ENCODE measurements at regions not wholly inside any gene's neighbourhood (a gene's known extent, or its start where the extent isn't known, plus 50 kb on each side); places are given as distances from the start of the nearest gene placed in this dataset.

DNA sequence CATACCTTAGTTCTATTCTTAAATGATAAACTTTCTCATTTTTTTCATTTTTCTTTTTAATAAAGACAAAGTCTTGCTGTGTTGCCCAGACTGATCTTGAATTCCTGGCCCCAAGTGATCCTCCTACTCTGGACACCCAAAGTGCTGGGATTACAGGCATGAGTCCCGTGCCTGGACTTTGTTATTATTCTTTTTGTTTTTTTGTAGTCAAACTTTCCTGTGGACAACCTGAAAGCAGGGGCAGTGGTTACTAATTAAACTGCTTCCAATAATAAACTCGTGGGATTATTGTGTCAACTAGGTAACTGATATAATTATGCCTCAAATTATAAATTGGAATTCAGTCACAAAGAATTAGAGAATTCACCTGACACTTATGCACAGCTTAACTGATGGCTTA, 107.8 kb upstream of the RAPGEF2 start:
- Histone ChIP-seq H3K27me3 (ENCODE audit: insufficient read depth, low read length) (no peaks in the 10 kb centered on the region), H3K4me1 (ENCODE audit: insufficient read depth, low read length) (no peaks in the 10 kb centered on the region), H3K9me3 (ENCODE audit: low read length) (no peaks in the 10 kb centered on the region), H3K4me3 (ENCODE audit: low read length) (no peak overlapping the region), H2AFZ (ENCODE audit: low read depth, low read length) (no peak overlapping the region), H3K36me3 (ENCODE audit: insufficient read depth, low read length) (no peaks in the 10 kb centered on the region)

DNA sequence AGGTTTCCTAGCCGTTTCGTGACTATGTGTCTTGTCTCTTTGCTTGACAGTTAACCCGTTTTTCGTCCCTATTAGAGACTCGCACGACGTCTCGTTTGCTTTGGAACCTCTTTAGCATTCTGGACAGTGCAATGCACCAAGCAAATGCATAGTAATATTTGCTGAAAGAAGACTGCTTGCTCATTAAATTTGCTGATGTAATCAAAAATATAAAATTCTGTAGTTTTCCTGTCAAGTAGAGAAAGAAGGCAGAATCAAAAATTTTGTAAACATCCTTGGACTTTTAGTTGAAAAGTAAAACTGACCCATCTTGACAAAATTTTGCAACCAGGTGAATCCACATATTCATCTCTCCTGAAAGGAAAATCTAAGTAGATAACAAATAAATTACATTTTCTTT, 106.9 kb upstream of the RAPGEF2 start:
- Histone ChIP-seq H3K4me1 (ENCODE audit: insufficient read depth, low read length) (no peaks in the 10 kb centered on the region), H3K27me3 (ENCODE audit: insufficient read depth, low read length) (no peaks in the 10 kb centered on the region), H3K4me3 (ENCODE audit: low read length) (no peak overlapping the region), H3K36me3 (ENCODE audit: insufficient read depth, low read length) (no peaks in the 10 kb centered on the region), H3K9me3 (ENCODE audit: low read length) (no peaks in the 10 kb centered on the region), H2AFZ (ENCODE audit: low read depth, low read length) (no peak overlapping the region)

GRCh38 chr4:158996669-158997074, 106.2 kb upstream of the RAPGEF2 start:
- H3K27me3 ChIP-seq (ENCODE audit: insufficient read depth, low read length), result no peaks in the 10 kb centered on the region
- H3K36me3 ChIP-seq (ENCODE audit: insufficient read depth, low read length), result no peaks in the 10 kb centered on the region
- H3K4me1 ChIP-seq (ENCODE audit: insufficient read depth, low read length), result no peaks in the 10 kb centered on the region
- peak overlapping the region; percentile 19 for H2AFZ ChIP-seq (ENCODE audit: low read depth, low read length)
- no peaks in the 10 kb centered on the region for H3K9me3 ChIP-seq (ENCODE audit: low read length)
- no peak overlapping the region for H3K4me3 ChIP-seq (ENCODE audit: low read length)

DNA sequence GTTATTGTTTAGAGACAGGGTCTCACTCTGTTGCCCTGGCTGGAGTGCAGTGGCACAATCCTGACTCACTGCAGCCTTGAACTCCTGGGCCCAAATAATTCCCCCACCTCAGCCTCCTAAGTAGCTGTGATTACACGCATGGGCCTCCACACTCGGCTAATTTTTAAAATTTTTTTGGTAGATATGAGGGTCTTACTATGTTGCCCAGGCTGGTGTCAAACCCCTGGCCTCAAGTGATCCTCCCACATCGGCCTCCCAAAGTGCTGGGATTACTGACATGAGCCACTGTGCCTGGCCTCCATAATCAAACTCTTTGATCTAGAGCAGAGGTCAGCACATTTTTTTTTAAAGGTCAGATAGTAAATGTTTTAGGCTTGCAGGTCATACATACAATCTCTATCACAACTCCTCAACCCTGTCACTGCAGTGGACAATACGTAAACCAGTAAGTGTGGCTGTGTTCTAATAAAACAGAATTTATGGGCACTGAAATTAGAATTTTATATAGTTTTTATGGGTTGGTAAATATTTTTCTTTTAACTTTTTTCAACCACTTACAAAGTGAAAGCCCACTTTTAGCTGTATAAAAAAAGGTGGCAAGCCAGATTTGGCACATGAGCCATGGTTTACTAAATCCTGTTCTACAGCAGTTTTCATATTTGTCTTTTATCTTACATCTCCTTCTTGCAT, 105.1 kb upstream of the RAPGEF2 start:
- Histone ChIP-seq H2AFZ (ENCODE audit: low read depth, low read length) (no peak overlapping the region), H3K36me3 (ENCODE audit: insufficient read depth, low read length) (no peaks in the 10 kb centered on the region), H3K9me3 (ENCODE audit: low read length) (no peaks in the 10 kb centered on the region), H3K4me3 (ENCODE audit: low read length) (no peak overlapping the region), H3K27me3 (ENCODE audit: insufficient read depth, low read length) (no peaks in the 10 kb centered on the region), H3K4me1 (ENCODE audit: insufficient read depth, low read length) (no peaks in the 10 kb centered on the region)

GRCh38 chr4:158998624-158999023, 104.3 kb upstream of the RAPGEF2 start:
- Histone ChIP-seq H3K4me3 (ENCODE audit: low read length) (no peak overlapping the region), H3K4me1 (ENCODE audit: insufficient read depth, low read length) (peaks cover 7% of the 10 kb centered on the region), H3K9me3 (ENCODE audit: low read length) (no peaks in the 10 kb centered on the region), H3K27me3 (ENCODE audit: insufficient read depth, low read length) (no peaks in the 10 kb centered on the region), H2AFZ (ENCODE audit: low read depth, low read length) (no peak overlapping the region), H3K36me3 (ENCODE audit: insufficient read depth, low read length) (no peaks in the 10 kb centered on the region)

DNA sequence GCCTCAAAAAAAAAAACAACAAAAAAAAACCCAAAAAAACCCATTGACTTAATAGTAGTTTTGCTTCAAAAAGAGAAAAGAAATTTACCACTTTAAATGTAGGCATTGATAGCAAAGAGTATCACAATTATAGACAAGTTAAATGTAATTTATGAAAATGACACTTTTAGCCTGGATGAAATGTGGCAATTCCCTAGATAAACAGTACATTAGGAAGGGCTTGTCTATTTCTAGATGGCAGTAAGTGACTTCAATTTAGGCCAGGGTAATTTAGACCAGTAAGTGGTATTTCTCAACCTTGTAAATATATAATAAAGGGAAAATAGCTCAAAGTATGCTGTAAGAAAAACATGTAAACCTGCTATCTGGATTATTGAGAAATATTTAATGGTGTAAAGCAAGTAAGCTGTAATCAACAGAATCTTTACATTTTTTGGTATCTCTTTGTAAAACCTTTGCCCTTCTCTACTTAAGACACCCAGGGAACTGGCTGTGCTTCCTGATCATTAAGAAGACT, 103.7 kb upstream of the RAPGEF2 start:
- H3K27me3 ChIP-seq (ENCODE audit: insufficient read depth, low read length), result no peaks in the 10 kb centered on the region
- peaks cover 10% of the 10 kb centered on the region for H3K4me1 ChIP-seq (ENCODE audit: insufficient read depth, low read length)
- H3K36me3 ChIP-seq (ENCODE audit: insufficient read depth, low read length), result no peaks in the 10 kb centered on the region
- no peak overlapping the region for H2AFZ ChIP-seq (ENCODE audit: low read depth, low read length)
- H3K9me3 ChIP-seq (ENCODE audit: low read length), result no peaks in the 10 kb centered on the region
- no peak overlapping the region for H3K4me3 ChIP-seq (ENCODE audit: low read length)

DNA sequence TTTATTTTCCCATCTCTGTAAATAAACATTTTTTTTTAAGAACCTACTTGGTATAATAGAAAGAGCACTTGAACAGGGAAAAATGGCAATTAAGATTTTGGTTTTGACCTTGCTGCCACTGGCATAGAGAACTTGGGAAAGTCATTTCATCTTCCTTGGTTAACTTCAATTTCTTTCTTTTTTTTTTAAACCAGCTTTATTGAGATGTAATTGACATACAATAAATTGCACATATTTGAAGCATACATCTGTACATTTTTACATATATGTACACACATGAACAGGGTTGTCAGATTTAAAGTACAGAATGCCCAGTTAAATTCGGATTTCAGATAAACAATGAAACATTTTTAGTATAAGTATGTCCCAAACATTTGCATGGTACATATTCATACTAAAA, 103.0 kb upstream of the RAPGEF2 start:
- H3K4me1 ChIP-seq (ENCODE audit: insufficient read depth, low read length), result peaks cover 10% of the 10 kb centered on the region
- no peaks in the 10 kb centered on the region for H3K36me3 ChIP-seq (ENCODE audit: insufficient read depth, low read length)
- H2AFZ ChIP-seq (ENCODE audit: low read depth, low read length), result no peak overlapping the region
- H3K27me3 ChIP-seq (ENCODE audit: insufficient read depth, low read length), result no peaks in the 10 kb centered on the region
- no peaks in the 10 kb centered on the region for H3K9me3 ChIP-seq (ENCODE audit: low read length)
- H3K4me3 ChIP-seq (ENCODE audit: low read length), result no peak overlapping the region

DNA sequence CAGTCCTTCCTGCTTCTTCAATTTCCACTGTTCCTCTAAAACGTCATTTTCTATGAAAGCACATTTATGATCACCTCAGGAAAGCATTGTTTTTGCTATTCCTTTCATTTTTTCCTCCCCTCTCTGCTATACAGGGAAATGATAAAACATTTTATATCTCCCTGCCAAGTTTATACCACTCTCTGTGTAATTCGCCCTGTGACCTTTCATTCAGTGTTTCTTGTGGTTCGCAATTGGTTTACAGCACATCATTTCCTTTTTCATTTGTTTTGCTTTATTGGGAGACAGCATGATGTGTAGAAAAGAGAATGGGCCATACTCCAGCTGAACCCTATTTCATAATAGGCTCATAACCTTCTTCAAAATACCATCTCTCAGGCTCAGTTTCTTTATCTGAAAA, 99.9 kb upstream of the RAPGEF2 start:
- Histone ChIP-seq H3K36me3 (ENCODE audit: insufficient read depth, low read length) (no peaks in the 10 kb centered on the region), H3K27me3 (ENCODE audit: insufficient read depth, low read length) (no peaks in the 10 kb centered on the region), H3K4me3 (ENCODE audit: low read length) (no peak overlapping the region), H3K4me1 (ENCODE audit: insufficient read depth, low read length) (peaks cover 10% of the 10 kb centered on the region), H3K9me3 (ENCODE audit: low read length) (no peaks in the 10 kb centered on the region), H2AFZ (ENCODE audit: low read depth, low read length) (peak overlapping the region; percentile 74)

GRCh38 chr4:159003420-159004253, 99.2 kb upstream of the RAPGEF2 start:
- Histone ChIP-seq H3K4me3 (ENCODE audit: low read length) (no peak overlapping the region), H2AFZ (ENCODE audit: low read depth, low read length) (peak overlapping the region; percentile 74), H3K27me3 (ENCODE audit: insufficient read depth, low read length) (no peaks in the 10 kb centered on the region), H3K9me3 (ENCODE audit: low read length) (no peaks in the 10 kb centered on the region), H3K36me3 (ENCODE audit: insufficient read depth, low read length) (no peaks in the 10 kb centered on the region), H3K4me1 (ENCODE audit: insufficient read depth, low read length) (peaks cover 10% of the 10 kb centered on the region)

- Histone ChIP-seq H3K9me3 (ENCODE audit: low read length) (no peaks in the 10 kb centered on the region), H3K36me3 (ENCODE audit: insufficient read depth, low read length) (no peaks in the 10 kb centered on the region), H3K4me3 (ENCODE audit: low read length) (no peak overlapping the region), H2AFZ (ENCODE audit: low read depth, low read length) (no peak overlapping the region), H3K4me1 (ENCODE audit: insufficient read depth, low read length) (peaks cover 14% of the 10 kb centered on the region), H3K27me3 (ENCODE audit: insufficient read depth, low read length) (no peaks in the 10 kb centered on the region)
Measured at GRCh38 chr4:159006202-159006601, 96.7 kb upstream of the RAPGEF2 start.

DNA sequence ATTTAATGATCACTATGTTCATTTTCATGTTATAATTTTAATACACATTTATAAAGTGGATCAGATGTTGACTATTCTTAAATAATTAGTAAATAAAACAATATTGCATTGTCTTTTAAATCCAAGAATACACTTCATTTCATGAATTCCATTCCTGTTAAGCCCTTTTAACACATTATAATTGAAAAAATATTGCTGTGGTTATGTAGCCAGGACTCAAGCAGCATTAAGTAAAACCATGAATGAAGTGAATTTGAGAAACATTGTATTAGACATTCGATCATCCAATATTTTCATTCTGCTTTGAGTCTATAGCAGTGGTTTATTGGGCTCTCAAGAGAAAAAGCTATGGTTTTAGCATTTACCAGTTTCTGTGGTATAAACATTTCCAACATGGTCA, 94.2 kb upstream of the RAPGEF2 start:
- Histone ChIP-seq H2AFZ (ENCODE audit: low read depth, low read length) (no peak overlapping the region), H3K4me1 (ENCODE audit: insufficient read depth, low read length) (peaks cover 6% of the 10 kb centered on the region), H3K9me3 (ENCODE audit: low read length) (no peaks in the 10 kb centered on the region), H3K27me3 (ENCODE audit: insufficient read depth, low read length) (no peaks in the 10 kb centered on the region), H3K4me3 (ENCODE audit: low read length) (no peak overlapping the region), H3K36me3 (ENCODE audit: insufficient read depth, low read length) (no peaks in the 10 kb centered on the region)

DNA sequence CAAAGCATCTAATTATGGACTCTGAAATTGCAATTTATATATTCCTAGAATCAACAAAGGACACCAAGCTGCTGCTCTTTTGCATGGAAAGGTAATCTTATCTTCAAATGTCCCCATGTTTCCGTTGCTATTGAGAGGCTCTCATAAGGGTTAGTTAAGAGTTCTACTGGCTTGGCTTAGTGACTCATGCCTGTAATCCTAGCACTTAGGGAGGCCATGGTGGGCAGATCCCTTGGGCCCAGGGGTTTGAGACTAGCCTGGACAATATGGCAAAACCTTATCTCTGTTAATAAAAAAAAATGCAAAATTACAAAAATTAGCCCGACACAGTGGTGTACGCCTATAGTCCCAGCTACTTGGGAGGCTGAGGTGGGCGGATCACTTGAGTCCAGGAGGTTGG, 93.4 kb upstream of the RAPGEF2 start:
- Histone ChIP-seq H3K27me3 (ENCODE audit: insufficient read depth, low read length) (no peaks in the 10 kb centered on the region), H3K4me3 (ENCODE audit: low read length) (no peak overlapping the region), H2AFZ (ENCODE audit: low read depth, low read length) (no peak overlapping the region), H3K4me1 (ENCODE audit: insufficient read depth, low read length) (peaks cover 4% of the 10 kb centered on the region), H3K36me3 (ENCODE audit: insufficient read depth, low read length) (no peaks in the 10 kb centered on the region), H3K9me3 (ENCODE audit: low read length) (no peaks in the 10 kb centered on the region)

DNA sequence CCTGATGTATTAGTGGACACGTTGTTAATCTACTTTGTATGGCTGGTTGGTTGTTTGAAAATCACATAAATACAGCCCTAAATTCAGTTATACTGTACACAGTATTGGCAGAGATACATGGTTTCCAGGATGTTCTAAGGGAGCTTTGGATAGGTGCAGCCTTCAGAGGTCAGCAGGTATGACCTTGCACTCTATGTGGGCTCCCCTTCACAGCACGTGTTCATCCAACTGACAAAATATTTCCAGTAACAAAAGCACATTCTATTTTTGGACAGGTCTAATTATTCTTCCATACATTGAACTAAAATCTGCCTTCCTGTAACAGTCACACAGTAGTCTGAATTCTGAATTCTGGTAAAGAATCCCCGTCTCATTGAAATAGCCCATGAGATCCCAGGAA, 92.8 kb upstream of the RAPGEF2 start:
- Histone ChIP-seq H3K9me3 (ENCODE audit: low read length) (no peaks in the 10 kb centered on the region), H3K4me3 (ENCODE audit: low read length) (no peak overlapping the region), H3K36me3 (ENCODE audit: insufficient read depth, low read length) (no peaks in the 10 kb centered on the region), H3K27me3 (ENCODE audit: insufficient read depth, low read length) (no peaks in the 10 kb centered on the region), H2AFZ (ENCODE audit: low read depth, low read length) (peak overlapping the region; percentile 10), H3K4me1 (ENCODE audit: insufficient read depth, low read length) (peaks cover 4% of the 10 kb centered on the region)
